GM12891 (cell line): ENCODE measurements at regions not wholly inside any gene's neighbourhood (a gene's known extent, or its start where the extent isn't known, plus 50 kb on each side); places are given as distances from the start of the nearest gene placed in this dataset.

ENCODE experiments used
- POLR2A ChIP-seq: IDR thresholded peaks from 2 replicates; pipeline ENCODE4 v1.6.1; 2011; ENCODE audit warnings: low read depth, low read length, control low read depth
- POLR2AphosphoS5 ChIP-seq: IDR thresholded peaks from 2 replicates; pipeline ENCODE4 v1.6.1; 2011; ENCODE audit warnings: low read depth, low read length, control low read depth

GRCh38 chr15:29418178-29418577, 148.6 kb upstream of the NSMCE3 start:
- TF ChIP-seq POLR2A (no peak), POLR2AphosphoS5 (no peak)
